Smooth muscle cell of the brain vasculature (primary cell): ENCODE measurements at regions not wholly inside any gene's neighbourhood (a gene's known extent, or its start where the extent isn't known, plus 50 kb on each side); places are given as distances from the start of the nearest gene placed in this dataset.
A peak's percentile ranks its signal among the peaks of the same experiment; 100 is the strongest.

Experiments used
- DNase-seq: peaks from one replicate; pipeline ENCODE4 v3.0.0-alpha.2; 2012; ENCODE audit warnings: low read depth, low spot score

DNA sequence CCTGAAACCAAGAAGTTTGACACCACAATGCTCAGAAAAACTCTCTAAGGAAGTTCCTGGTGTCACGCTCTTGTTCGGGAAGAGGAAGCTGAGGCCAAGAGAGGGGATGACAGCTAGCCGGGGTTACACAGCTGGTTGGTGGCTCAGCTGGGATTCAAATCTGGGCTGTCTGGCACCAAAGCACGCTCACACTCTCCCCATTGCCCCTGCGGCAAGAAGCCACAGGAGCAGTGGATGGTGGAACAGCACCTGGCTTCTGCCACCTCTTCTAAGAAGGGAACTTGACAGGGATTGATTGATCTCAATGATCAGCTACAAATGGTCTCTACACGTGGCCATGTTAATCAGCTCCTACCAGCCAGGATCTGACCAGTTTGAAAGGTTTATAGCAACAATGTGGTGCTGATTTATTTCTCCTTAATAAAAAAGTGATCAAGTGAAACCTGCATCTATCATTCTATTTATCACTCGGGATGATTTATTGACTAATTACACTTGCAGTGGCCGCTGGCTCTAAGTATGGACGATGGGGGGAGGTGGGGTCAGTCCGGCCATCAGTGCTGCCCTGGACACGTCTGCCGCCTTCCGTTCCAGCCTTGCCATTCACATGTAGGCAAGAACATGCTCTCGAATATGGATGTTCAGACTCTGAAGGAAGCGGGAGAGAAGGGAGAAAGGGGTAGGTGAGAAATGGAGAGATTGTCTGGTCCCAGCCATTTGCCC is 71.9 kb upstream of the TOP1 start:
- DNase-seq: no peak

DNA sequence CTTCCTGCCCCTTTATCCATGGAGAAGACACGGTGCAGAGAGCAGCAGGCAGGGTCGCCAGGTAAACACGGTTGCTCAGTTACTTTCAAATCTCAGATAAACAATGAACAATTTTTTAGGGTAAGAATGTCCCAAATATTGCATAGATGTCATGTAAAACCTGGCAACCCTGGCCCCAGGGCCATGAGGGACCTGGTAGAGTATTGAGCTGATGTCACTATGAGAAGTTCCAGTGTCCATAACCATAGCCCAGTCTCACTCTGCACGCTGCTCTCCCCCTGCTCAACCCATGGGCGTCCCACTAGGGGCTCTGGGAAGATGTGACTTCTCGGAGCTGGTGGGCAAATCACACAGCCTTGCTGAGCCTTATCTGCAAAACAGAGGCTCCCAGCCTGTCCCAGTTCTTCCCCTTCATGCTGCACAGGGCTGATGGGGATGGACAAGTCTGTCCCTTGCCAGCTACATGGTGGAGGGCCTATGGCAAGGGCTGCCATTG is 71.3 kb upstream of the TOP1 start:
- DNase-seq: no peak

DNA sequence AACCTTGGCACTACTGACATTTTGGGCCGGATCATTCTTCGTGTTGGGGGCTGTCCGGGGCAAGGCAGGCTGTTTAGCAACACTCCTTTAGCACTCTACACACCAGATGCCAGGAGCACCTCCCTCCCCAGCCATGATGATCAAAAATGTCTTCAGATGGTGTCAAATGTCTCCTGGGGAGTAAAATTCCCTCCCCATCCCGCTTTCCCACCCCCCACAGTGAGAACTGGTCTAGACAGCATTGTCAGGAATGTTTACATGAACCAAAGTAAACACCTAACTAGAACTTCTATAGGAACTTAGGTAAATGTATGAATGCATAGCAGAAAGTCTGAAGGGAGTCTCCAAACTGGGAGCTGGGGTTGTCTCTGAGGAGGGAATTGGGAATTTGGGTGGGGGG is 70.0 kb upstream of the TOP1 start:
- DNase-seq: no peak

DNA sequence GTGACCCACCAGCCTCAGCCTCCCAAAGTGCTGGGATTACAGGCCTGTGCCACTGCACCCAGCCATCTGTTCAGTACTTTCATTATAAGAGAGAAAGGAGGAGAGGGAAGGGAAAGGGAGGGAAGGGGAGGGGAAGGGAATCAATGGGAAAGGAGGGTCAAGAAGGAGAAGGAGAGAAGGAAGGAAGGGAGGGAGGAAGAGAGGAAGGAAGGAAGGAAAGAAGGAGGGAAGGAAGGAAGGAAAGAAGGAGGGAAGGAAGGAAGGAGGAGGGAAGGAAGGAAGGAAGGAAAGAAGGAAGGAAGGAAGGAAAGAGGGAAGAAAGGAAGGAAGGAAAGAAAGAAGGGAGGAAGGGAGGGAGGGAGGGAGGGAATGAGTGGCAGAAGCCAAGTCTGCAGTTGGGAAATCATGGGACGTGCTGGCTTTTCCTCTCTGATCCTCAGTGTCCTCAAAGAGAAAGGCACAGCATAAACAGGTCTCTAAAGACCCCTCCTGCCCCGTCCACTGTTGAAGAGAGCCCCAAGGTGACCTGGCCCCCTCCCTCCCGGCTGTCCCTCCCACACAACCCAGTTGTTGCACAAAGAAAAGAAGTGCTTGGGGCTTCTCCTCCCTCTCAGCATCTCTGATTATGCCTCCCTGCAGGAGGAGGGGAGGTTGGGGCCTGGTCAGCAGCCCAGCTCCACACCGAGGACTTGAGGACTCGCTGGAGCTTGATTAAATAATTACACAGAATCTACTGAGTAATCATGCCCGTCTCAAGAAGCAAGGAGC is 69.1 kb upstream of the TOP1 start:
- DNase-seq: no peak

DNA sequence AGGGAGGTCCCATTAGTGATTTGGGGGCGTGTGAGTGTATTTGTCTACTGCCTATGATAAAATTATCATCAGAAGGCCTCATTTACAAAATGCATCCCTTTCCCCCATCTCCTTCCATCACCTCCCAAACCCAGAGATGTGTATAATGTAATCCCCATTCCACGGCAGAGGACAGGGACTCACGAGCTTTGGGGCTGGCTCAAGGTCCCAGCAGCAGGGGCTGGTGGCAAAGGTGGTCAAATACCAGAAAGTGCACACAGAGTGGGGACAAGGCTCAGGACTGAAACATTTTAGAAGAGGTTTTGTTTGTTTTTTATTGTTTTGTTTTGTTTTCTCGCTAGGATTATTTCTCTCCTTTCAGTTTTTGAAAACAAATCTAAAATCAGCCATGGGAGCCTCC is 68.5 kb upstream of the TOP1 start:
- no peak for DNase-seq

DNA sequence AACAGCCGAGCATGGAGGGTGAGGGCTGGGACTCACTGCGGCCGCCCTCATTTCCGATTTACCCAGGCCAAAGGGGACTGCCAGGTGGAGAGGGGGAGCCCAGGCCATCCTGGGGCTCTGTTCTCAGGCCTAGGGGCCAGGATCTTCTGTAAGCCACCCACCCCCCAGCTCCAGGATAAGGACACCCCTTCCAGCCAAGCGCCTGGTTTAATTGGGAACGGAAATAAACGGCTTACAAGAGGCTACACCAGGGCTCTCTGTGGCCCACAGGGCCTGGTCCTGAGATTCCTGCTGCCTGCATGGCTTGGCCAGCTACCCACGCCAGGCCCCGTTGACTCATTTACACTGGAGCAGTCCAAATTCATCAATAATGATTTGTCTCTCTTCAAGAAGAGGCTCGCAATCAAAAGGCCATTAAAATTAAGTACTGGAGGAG is 68.1 kb upstream of the TOP1 start:
- no peak for DNase-seq

DNA sequence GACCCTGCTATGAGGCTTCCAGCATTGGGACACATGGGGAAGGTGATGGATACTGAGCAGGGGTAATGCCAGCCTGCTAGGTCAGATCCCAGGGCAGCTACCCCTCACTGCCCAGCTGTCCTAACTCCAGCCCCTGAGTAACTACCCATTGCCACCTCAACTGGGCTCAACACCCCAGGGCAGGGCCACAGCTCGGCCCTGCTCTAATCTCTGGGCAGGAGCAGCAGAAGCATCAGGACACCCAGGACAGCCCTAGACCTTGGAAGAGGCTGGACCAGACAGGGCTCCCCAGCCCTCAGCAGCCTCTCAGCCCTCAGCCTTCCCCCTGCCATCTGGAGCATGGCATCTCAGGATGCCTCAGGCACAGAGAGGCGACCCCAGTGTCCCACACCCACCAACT is 67.4 kb upstream of the TOP1 start:
- no peak for DNase-seq

DNA sequence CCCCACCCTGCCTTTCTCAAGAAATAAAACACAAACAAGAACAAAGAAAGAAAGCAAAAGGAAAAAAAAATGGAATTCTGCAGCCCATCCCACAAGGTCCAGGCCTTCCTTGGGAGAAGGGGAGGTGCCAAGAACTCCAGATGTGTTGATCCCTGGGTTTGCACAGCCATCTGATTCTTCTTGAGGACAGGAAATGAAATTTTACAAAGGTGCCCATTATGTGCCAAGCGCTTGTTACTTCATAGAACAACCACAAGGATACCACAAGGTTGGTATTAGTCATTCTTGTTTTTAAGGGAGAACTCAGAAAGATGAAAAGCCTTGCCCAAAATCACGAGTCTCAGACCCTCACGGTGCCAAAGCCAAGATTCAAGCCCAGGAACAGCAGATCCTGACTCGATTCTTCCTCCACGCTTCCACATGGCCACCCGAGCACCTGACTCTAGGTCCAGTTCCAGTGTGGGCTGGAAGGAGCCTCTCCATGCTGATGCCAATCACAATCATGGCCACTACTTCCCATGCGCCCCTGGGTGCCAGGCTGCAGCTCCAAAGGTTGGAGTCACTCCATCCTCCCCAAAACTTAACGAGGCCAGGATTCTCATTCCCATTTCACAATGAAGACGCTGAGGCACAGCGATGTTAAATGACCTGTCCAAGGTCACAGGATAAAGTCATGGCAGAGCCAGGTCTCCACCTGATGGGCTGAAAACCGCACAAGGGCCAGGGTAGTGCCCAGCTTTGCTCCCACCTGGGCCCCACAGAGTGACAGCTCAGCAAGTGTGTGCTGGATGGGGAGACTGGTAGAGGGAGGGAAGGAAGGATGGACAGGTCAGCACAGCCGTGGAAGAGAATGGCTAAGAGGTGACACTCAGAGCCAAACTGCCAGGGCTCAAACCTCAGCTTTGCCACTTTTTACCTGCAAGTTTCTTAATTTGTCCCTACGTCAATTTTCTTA is 66.7 kb upstream of the TOP1 start:
- DNase-seq: no peak

DNA sequence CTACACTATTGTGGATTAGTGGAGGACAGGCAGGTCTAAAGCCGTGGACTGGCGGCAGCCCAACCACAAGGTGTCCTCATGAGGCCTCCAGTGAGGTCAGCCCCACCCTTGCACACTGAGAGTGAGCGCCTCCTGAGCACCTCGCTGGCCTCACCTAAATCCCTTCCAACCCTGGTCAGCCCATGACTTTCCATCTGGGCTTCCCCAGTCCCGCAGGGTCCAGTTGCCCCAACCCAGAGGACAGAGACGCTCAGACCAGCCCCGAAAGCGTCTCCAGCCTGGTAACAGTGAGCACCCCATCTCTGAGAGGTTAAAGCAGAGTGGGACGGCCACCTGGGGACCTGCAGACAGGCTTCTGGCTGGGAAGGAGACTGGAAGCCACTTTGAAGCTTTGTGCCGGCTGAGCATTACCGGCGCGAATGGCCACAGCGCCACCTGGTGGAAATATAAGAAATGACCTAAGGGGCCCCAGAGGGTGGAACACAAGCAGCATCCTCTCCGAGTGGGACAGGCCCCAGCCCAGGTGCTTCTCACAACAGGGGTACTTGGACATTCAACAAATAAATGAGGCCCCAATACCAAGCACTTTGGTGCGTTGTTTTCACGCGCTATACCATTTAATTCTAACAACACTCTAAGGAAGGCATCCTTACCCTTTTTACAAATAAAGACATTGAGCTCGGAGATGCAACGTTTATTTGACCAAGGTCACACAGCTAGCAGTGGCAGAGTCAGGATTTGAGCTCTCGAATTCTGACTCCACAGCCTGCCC is 65.7 kb upstream of the TOP1 start:
- no peak for DNase-seq

DNA sequence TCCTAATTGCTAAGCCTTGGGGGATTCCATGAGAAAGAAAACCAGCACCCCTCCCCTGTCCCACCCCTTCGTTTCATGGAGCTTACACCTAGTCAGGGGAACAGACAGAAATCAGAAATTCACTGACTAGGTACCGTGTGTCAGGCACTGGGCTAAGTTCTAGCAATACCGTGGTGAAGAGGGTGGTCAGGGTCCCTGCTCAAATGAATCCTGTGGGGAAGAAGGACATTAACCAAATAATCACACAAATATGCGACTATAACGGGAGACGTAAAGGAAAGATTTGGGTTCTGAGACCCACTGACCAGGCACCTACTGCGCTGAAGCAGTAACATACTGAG is 65.1 kb upstream of the TOP1 start:
- DNase-seq: no peak

DNA sequence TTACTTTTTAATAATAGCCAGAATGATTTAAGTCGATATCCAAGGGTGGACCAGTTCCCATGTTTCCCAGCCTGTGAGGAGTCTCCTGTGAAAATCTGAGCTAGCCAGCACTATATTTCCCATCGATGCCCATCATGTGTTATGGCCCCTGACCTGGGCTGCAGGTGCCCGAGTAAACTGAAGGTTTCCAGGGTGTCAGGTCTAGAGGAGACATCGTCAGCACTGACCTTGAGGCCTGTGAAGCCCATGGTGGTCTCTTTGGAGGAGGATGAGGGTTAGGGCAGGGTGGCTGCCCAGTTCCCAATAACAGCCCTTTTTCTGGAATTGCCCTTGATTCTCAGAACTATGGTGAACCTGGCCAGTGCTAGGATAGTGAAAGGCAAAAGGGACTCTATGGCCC is 63.0 kb upstream of the TOP1 start:
- DNase-seq: no peak

DNA sequence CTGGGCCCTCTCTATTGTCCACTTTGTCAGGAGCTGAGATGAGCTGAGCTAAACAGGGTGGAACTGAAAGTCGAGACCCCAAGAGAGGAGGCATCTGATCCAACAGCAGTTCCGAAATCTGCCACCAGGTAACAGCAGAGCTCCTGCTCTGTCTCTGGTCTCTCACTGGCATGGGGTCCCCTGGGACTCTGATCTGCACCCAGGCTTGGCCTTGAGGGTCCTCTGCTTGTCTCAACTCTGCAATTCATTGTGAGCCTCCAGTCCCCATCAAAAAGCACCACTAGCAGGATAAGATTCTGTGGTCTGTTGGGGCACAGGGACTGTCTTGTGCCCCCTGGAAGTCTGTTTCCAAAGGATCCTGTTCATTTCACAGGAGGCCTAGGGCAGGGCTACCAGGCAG is 62.5 kb upstream of the TOP1 start:
- no peak for DNase-seq

DNA sequence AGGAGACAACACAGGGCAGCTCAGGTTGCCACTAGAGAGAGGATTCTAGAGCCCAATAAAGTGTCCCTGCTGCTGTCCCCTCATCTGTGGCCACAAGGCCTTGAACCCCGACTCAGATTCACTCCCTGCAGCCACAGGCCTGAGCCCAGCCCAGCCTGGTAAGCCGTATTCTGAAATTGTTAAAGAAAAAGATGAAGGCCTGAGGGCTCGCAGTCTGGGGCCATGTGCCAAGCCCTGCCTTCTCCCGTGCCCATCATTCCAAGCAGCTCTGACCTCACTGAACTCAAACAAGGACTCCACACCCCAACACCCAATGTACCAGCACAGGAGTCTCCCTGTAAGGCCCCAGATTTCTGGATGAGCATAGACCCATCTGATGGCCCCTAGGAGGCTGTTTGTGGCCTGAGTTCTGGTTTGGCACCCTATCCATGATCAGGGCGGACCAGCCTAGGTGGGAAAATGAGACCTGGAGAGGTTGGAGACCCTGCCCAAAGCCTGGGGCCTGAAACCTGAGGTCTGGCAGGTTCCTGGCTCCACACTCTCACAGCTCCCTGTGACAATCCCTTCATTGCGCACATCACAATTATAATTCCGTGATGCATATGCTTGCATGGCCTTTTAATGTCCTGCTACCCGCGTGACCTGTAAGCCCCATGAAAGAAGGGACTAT is 62.0 kb upstream of the TOP1 start:
- no peak for DNase-seq

DNA sequence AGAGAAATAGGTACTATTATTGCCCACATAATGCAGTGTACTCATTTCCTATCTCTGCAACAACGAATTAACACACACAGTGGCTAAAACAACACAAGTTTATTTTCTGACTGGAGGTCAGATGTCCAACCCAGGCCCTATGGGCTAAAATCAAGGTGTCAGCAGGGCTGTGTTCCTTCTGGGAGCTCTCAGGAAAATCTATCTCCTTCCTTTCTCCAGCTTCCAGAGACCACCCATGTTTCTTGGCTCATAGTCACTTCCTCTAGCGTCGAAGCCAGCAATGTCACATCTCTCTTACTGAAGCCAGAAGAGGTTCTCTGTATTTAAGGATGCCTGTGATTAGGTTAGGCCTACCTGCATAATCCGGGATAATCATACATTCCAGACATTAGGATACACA is 60.9 kb upstream of the TOP1 start:
- DNase-seq: no peak

DNA sequence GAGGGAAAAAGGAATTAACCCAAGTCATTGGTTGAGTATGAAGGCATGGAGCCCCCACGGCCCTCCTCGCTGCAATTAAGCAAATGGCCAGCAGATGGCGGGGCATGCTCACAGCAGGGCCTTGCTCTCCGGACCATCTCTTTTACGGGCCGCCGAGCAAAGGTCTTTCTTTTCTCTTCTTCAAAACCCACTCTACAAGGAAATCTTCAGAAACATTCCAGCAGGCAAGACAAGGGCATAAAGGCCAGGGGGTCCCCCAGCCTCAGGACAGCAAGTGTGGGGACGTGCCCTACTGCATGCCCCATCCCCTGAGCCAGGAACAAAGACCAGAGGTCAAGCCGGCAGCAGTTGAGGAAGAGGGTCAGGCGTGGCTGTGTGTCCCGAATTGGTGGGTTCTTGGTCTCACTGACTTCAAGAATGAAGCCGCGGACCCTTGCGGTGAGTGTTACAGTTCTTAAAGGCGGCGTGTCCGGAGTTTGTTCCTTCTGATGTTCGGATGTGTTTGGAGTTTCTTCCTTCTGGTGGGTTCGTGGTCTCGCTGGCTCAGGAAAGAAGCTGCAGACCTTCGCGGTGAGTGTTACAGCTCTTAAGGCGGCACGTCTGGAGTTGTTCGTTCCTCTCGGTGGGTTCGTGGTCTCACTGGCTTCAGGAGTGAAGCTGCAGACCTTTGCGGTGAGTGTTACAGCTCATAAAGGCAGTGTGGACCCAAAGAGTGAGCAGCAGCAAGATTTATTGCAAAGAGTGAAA is 59.6 kb upstream of the TOP1 start:
- DNase-seq: peak; percentile 41

DNA sequence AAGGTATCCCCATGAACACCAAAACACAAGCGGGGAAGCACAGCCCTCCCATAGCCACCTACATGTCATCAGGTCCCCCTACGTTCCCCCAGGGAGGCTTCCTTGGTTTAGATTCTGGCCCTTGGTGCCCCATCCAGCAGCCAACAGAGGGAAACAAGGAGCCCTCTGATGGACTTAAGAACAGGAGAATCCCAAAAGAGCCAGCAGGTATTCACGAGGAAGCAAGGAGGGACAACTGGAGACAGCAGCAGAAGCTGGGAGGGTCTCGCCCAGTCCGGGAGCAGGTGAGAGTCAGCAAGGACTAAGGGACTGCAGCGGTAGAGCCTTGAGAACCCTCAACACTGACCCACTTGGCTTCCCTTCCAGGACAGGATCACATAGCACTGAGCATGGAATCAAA is 58.4 kb upstream of the TOP1 start:
- no peak for DNase-seq

DNA sequence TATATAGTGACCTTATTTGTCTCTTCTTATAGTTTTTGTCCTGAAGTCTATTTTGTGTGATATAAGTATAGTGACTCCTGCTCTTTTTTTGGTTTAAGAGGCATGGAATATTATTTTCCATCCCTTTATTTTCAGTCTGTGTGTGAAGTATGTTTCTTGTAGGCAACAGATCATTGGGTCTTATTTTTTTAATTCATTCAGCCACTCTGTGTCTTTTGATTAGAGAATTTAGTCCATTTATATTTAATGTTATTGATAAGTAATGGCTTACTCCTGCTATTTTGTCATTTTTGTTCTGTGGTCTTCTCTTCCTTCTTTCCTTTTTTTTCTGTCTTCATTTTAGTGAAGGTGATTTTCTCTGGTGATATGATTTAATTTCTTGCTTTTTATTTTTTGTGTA is 51.4 kb upstream of the TOP1 start:
- DNase-seq: no peak

DNA sequence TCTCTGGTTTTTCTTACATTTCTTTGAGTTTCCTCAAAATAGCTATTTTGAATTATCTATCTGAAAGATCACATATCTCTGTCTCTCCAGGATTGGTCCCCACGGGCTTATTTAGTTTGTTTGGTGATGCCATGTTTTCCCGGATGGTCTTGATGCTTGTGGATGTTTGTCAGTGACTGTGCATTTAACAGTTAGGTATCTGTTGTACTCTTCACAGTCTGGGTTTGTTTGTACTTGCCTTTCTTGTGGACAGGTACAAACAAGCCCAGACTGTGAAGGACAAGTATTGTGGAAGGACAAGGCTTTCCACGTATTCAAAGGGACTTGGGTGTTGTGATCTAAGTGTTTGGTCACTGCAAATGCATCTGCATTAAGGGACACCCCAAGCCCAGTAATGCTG is 49.9 kb upstream of the TOP1 start:
- no peak for DNase-seq
